GM06990 (cell line): ENCODE measurements at regions not wholly inside any gene's neighbourhood (a gene's known extent, or its start where the extent isn't known, plus 50 kb on each side); places are given as distances from the start of the nearest gene placed in this dataset.
"Not testable (repeated sequence)": the region's sequence is repeated elsewhere in the genome, so short reads cannot be mapped to it uniquely, and the experiment has no call there.

Source experiments
- DNase-seq: peaks from one replicate; pipeline ENCODE4 v3.0.0-alpha.2; 2011; ENCODE audit not compliant: insufficient read length; ENCODE audit errors: extremely low read depth
- H3K27me3 ChIP-seq: replicated peaks from 2 replicates; pipeline ENCODE4 v1.6.0; 2011; ENCODE audit warnings: low read length; ENCODE audit not compliant: control insufficient read depth, insufficient read depth
- H3K36me3 ChIP-seq: 2 replicates; pipeline ENCODE4 v1.5.1; 2011; ENCODE audit warnings: low read length; ENCODE audit not compliant: control insufficient read depth, insufficient read depth
- H3K4me3 ChIP-seq: replicated peaks from 2 replicates; pipeline ENCODE4 v1.5.1; 2011; ENCODE audit warnings: low read depth, mild to moderate bottlenecking, control low read depth, low read length
- TF ChIP-seq, protein P1 (sequence below): IDR thresholded peaks from 2 replicates; pipeline ENCODE4 v1.5.1; 2011; ENCODE audit warnings: low read length, control low read depth, mild to moderate bottlenecking, inconsistent platforms; ENCODE audit not compliant: insufficient read depth, poor library complexity, severe bottlenecking

DNA sequence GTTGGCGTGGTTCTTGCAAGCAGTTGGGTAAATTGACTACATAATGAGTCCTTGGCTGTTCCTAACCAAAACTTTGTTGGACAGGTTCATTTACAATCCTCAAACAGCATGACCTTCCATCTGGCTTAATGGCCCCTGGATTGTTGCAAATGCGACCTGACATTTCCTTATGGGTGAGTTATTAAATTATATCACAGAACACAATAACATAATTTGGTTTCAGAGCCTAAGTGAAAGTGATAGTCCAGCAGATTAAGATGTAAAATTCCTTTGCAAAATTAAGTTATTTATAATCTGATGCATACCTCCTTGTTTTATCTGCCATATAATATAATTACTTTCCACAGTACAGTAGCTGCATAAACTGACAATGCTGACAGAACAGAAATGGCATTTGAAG is 224.4 kb downstream of the TUSC1 start:
- Histone ChIP-seq H3K27me3 (no peaks in the 10 kb centered on the region), H3K4me3 (no peak overlapping the region), H3K36me3 (no peaks in the 10 kb centered on the region)
- TF ChIP-seq, protein P1, sequence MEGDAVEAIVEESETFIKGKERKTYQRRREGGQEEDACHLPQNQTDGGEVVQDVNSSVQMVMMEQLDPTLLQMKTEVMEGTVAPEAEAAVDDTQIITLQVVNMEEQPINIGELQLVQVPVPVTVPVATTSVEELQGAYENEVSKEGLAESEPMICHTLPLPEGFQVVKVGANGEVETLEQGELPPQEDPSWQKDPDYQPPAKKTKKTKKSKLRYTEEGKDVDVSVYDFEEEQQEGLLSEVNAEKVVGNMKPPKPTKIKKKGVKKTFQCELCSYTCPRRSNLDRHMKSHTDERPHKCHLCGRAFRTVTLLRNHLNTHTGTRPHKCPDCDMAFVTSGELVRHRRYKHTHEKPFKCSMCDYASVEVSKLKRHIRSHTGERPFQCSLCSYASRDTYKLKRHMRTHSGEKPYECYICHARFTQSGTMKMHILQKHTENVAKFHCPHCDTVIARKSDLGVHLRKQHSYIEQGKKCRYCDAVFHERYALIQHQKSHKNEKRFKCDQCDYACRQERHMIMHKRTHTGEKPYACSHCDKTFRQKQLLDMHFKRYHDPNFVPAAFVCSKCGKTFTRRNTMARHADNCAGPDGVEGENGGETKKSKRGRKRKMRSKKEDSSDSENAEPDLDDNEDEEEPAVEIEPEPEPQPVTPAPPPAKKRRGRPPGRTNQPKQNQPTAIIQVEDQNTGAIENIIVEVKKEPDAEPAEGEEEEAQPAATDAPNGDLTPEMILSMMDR: no peak
- no peak for DNase-seq

DNA sequence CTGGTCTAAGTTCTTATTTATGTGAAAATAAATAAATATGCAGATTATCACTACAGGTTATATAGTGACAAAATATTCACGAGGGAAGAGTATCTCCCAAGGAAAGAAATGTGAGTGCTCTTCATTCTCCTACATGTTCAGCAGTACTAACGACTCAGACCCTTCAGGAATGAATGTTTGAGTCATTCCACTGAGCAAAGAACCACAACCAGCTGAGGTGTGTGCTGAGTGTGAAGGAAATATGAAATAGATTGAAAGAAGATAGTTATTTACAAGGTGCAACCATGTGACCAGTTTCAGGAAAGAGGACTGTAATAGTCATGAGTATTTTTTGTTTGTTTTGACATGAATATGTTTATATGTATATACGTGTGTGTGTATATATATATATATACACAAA is 228.7 kb downstream of the TUSC1 start:
- TF ChIP-seq, protein P1: no peak
- H3K36me3 ChIP-seq: no peaks in the 10 kb centered on the region
- H3K4me3 ChIP-seq: no peak overlapping the region
- no peaks in the 10 kb centered on the region for H3K27me3 ChIP-seq
- DNase-seq: no peak

DNA sequence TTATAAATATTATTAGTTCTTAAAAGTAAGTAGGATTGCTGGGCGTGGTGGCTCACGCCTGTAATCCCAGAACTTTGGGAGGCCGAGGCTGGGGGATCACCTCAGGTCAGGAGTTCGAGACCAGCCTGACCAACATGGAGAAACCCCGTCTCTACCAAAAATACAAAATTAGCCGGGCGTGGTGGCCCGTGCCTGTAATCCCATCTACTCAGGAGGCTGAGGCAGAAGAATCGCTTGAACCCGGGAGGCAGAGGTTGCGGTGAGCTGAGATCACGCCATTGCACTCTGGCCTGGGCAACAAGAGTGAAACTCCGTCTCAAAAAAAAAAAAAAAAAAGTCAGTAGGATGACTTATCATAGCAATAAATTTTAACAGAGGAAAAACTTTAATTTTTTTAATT is 232.5 kb downstream of the TUSC1 start:
- DNase-seq, H3K36me3 ChIP-seq, H3K4me3 ChIP-seq, H3K27me3 ChIP-seq: not testable (repeated sequence)

- no peaks in the 10 kb centered on the region for H3K36me3 ChIP-seq
- no peak for DNase-seq
- no peaks in the 10 kb centered on the region for H3K27me3 ChIP-seq
- TF ChIP-seq, protein P1: no peak
- H3K4me3 ChIP-seq: no peak overlapping the region
Observed at GRCh38 chr9:25442526-25442925, 235.7 kb downstream of the TUSC1 start.

- H3K27me3 ChIP-seq: no peaks in the 10 kb centered on the region
- H3K36me3 ChIP-seq: no peaks in the 10 kb centered on the region
- no peak for DNase-seq
- H3K4me3 ChIP-seq: no peak overlapping the region
- TF ChIP-seq, protein P1: no peak
Observed at GRCh38 chr9:25427898-25428297, 250.3 kb downstream of the TUSC1 start.

DNA sequence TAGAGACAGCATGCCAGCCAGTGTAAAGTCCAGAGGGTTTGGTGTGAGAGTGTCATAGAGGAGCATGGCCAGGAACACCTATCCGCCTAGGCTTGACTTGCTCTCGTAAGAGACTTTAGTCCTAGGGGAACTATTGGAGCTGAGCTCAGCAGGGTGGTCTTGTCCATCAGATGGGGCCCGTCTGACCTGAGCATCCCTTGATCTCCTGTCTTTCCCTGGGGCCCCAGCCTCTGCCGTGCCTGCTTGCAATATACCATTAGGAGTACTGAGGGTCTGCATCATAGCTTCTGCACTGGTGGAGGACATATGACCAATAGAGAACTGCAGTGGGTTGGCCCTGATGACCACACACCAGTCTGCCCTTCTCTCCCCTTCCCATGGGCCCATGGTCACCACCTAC is 251.0 kb downstream of the TUSC1 start:
- Histone ChIP-seq H3K27me3 (no peaks in the 10 kb centered on the region), H3K4me3 (no peak overlapping the region), H3K36me3 (no peaks in the 10 kb centered on the region)
- TF ChIP-seq, protein P1: no peak
- no peak for DNase-seq

GRCh38 chr9:25421560-25421959 is 256.7 kb downstream of the TUSC1 start:
- DNase-seq: no peak
- H3K4me3 ChIP-seq: no peak overlapping the region
- H3K27me3 ChIP-seq: no peaks in the 10 kb centered on the region
- H3K36me3 ChIP-seq: no peaks in the 10 kb centered on the region
- TF ChIP-seq, protein P1: no peak
